ENCODE measurements at regions not wholly inside any gene's neighbourhood (a gene's known extent, or its start where the extent isn't known, plus 50 kb on each side); places are given as distances from the start of the nearest gene placed in this dataset.

DNA sequence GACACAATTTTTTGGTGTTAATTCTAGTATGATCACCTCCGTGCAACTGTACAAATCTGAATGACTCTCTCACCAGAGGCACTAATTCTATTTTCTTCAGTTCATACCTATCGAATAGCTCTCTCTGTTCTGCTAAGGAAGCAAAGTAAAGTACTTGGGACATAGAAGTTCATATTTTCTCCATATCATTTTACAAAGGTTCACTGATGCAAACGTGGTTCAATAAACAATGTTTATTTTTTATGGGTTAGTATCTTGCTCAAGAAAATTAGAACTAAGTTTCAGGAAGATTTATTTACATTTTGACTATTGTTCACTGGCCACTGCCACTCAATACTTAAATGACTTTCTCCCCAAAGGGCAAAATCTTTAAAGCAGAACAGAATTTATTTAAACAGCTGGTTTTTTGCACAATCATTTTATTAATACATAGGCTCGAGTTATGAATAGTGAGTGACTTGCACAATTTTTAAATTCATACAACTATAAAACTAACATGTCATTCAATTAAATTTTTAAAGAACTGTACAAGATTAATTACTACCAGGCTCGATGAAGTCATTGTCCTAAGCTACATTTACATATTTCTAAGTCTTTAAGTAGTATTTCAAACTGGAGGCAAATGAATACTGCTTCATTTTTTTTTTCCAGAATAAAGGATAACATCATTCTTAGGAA is 255.8 kb downstream of the C16orf95 start:
- TF ChIP-seq TEAD4 (CRISPR knock-in tag; IDR thresholded peaks at IDR 0.05) (no peak), SMAD3 (CRISPR knock-in tag; IDR thresholded peaks at IDR 0.05; ENCODE audit: borderline replicate concordance) (no peak)
- TF ChIP-seq, protein P1, sequence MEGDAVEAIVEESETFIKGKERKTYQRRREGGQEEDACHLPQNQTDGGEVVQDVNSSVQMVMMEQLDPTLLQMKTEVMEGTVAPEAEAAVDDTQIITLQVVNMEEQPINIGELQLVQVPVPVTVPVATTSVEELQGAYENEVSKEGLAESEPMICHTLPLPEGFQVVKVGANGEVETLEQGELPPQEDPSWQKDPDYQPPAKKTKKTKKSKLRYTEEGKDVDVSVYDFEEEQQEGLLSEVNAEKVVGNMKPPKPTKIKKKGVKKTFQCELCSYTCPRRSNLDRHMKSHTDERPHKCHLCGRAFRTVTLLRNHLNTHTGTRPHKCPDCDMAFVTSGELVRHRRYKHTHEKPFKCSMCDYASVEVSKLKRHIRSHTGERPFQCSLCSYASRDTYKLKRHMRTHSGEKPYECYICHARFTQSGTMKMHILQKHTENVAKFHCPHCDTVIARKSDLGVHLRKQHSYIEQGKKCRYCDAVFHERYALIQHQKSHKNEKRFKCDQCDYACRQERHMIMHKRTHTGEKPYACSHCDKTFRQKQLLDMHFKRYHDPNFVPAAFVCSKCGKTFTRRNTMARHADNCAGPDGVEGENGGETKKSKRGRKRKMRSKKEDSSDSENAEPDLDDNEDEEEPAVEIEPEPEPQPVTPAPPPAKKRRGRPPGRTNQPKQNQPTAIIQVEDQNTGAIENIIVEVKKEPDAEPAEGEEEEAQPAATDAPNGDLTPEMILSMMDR (IDR thresholded peaks at IDR 0.05): no peak
- TF ChIP-seq, protein P2, sequence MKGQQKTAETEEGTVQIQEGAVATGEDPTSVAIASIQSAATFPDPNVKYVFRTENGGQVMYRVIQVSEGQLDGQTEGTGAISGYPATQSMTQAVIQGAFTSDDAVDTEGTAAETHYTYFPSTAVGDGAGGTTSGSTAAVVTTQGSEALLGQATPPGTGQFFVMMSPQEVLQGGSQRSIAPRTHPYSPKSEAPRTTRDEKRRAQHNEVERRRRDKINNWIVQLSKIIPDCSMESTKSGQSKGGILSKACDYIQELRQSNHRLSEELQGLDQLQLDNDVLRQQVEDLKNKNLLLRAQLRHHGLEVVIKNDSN (CRISPR knock-in tag; IDR thresholded peaks at IDR 0.05): no peak
